Transverse colon (tissue), 4 donors: ENCODE measurements at regions not wholly inside any gene's neighbourhood (a gene's known extent, or its start where the extent isn't known, plus 50 kb on each side); places are given as distances from the start of the nearest gene placed in this dataset.

Experiments
- DNase-seq: peaks from one replicate; pipeline ENCODE4 v3.0.0-alpha.2; 2019
- H3K27ac ChIP-seq, 4 donors: fragments of 200-600 bp; sonication (generic); 2 replicates each; pipeline ENCODE4 v1.5.1; 2016 to 2018; ENCODE audit warnings: inconsistent platforms in 4 of 4
- H3K27me3 ChIP-seq: fragments of 200-600 bp; sonication (generic); 2 replicates; pipeline ENCODE4 v1.5.1; 2017; ENCODE audit warnings: inconsistent platforms
- H3K36me3 ChIP-seq, 4 donors: fragments of 200-600 bp; sonication (generic); 2 replicates each; pipeline ENCODE4 v1.5.1; 2017 to 2019; ENCODE audit warnings: inconsistent platforms in 4 of 4
- H3K4me1 ChIP-seq, 4 donors: fragments of 200-600 bp; sonication (generic); 2 replicates each; pipeline ENCODE4 v1.5.1; 2017 to 2020; ENCODE audit warnings: inconsistent platforms in 4 of 4
- H3K4me3 ChIP-seq, 4 donors: fragments of 200-600 bp; sonication (generic); 1 replicate in 1 of 4; 2 replicates in 3 of 4; pipeline versions ENCODE4 v1.5.1 to v1.6.1; 2017 to 2019; ENCODE audit warnings: inconsistent platforms in 4 of 4
- H3K9me3 ChIP-seq, 2 donors: fragments of 200-600 bp; sonication (generic); 2 replicates each; pipeline ENCODE4 v1.5.1; 2017 to 2019; ENCODE audit warnings: inconsistent platforms in 2 of 2
- EP300 ChIP-seq: sonication (generic); formaldehyde crosslinking; IDR thresholded peaks from one replicate; pipeline ENCODE4 v1.6.1; 2017; ENCODE audit warnings: antibody characterized with exemption, low read depth
- POLR2A ChIP-seq: fragments of 450-650 bp; IDR thresholded peaks from one replicate; pipeline ENCODE4 v1.6.1; 2016; ENCODE audit warnings: antibody characterized with exemption, mild to moderate bottlenecking, moderate library complexity
- POLR2AphosphoS5 ChIP-seq, 3 donors: sonication (generic); formaldehyde crosslinking; IDR thresholded peaks; one replicate each; pipeline ENCODE4 v1.6.1; 2016; ENCODE audit warnings: antibody characterized with exemption in 3 of 3
- WGBS, 2 donors: methylation state at CpG; one replicate each; pipeline ENCODE4 v1.1.5; 2018; ENCODE audit warnings: low coverage in 1 of 2; 5-methylcytosine and 5-hydroxymethylcytosine counted together
- in situ Hi-C, 4 donors: fragments of 200-750 bp; cut with MboI; loops; one replicate each; pipeline versions ENCODE4 v1.15.0 to v1.15.1; 2017; ENCODE audit warnings: low sequenced_read_pairs in 3 of 4, low pct_ligation_motif_present in 1 of 4, low pct_unique_long_range_greater_than_20kb in 1 of 4
- intact Hi-C: fragments of 100-400 bp; cut with DNase I; formaldehyde crosslinking; loops from one replicate; pipeline ENCODE4 v1.15.1; 2023; ENCODE audit warnings: low total_unique reads
- TF ChIP-seq, protein P1 (sequence below), 5 experiments: fragments of 200-600 bp in 3 of 5; fragments of 450-650 bp in 2 of 5; sonication (generic) in 3 of 5; IDR thresholded peaks; 1 replicate in 2 of 5; 2 replicates in 3 of 5; pipeline ENCODE4 v1.5.1; 2016 to 2017; ENCODE audit warnings: antibody characterized with exemption in 5 of 5, inconsistent platforms in 3 of 5, mild to moderate bottlenecking in 2 of 5, moderate library complexity in 1 of 5

DNA sequence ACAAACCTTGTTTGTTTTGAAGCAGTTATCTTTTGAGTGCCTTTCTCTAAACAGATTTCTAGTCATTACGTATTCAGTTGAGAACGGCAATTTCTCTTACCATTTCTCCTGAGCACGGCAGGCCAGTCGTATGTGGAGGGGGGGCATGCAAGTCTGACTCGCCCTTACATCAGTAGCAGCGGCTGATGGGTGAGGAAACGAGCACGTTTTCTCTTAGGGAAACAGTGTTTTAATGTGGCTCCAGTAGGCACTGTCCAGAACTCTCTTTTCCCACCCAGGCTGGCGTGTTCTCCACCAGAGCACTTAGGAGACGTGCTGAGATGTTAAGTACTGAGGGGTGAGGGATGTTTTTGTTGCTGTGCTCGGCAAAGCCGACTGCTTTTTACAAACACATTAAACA lies 240.5 kb downstream of the STIM2 start:
- no peaks in the 10 kb centered on the region for H3K36me3 ChIP-seq
- no peak overlapping the region for H3K27ac ChIP-seq
- H3K4me1 ChIP-seq: no peaks in the 10 kb centered on the region
- peaks cover 6% of the 10 kb centered on the region for H3K27me3 ChIP-seq
- 53 to 66% methylated on average over 7 to 12 of the region's 12 CpGs for WGBS, 2 donors
- no peak overlapping the region for H3K4me3 ChIP-seq
- H3K9me3 ChIP-seq: no peaks in the 10 kb centered on the region
- TF ChIP-seq POLR2A (no peak), EP300 (no peak), POLR2AphosphoS5 (IDR thresholded peaks at IDR 0.05) (no peak)
- TF ChIP-seq, protein P1, sequence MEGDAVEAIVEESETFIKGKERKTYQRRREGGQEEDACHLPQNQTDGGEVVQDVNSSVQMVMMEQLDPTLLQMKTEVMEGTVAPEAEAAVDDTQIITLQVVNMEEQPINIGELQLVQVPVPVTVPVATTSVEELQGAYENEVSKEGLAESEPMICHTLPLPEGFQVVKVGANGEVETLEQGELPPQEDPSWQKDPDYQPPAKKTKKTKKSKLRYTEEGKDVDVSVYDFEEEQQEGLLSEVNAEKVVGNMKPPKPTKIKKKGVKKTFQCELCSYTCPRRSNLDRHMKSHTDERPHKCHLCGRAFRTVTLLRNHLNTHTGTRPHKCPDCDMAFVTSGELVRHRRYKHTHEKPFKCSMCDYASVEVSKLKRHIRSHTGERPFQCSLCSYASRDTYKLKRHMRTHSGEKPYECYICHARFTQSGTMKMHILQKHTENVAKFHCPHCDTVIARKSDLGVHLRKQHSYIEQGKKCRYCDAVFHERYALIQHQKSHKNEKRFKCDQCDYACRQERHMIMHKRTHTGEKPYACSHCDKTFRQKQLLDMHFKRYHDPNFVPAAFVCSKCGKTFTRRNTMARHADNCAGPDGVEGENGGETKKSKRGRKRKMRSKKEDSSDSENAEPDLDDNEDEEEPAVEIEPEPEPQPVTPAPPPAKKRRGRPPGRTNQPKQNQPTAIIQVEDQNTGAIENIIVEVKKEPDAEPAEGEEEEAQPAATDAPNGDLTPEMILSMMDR (IDR thresholded peaks at IDR 0.05): no peak
- in situ Hi-C loops (no loop called here), intact Hi-C loops (no loop called here)
- no peak for DNase-seq

DNA sequence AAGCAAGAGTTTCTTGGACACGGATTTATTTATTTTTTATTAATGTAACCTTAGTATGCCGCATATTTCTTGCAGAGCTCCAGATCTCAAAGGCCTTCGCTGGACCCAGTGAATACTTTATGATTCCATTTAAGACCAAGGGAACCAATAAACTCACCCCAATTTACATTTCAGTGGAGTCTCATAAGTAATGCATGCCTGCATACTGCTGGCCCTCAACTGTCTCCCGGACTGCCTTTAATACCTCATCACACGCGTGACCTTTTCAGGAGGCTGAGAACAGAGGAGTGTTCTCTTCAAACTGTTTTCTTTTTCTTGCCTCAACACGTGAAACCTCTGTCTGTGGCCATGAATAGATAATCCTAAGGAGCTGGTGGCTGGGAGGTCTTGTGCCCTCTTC lies 240.9 kb downstream of the STIM2 start:
- H3K4me1 ChIP-seq: no peaks in the 10 kb centered on the region
- intact Hi-C loops (no loop called here), in situ Hi-C loops (no loop called here)
- DNase-seq: no peak
- 37 to 69% methylated on average over 2 to 7 of the region's 7 CpGs for WGBS, 2 donors
- H3K9me3 ChIP-seq: no peaks in the 10 kb centered on the region
- H3K36me3 ChIP-seq: no peaks in the 10 kb centered on the region
- no peak overlapping the region for H3K27ac ChIP-seq
- TF ChIP-seq, protein P1 (IDR thresholded peaks at IDR 0.05): no peak
- TF ChIP-seq EP300 (no peak), POLR2AphosphoS5 (IDR thresholded peaks at IDR 0.05) (no peak), POLR2A (no peak)
- H3K4me3 ChIP-seq: no peak overlapping the region
- peaks cover 6% of the 10 kb centered on the region for H3K27me3 ChIP-seq

DNA sequence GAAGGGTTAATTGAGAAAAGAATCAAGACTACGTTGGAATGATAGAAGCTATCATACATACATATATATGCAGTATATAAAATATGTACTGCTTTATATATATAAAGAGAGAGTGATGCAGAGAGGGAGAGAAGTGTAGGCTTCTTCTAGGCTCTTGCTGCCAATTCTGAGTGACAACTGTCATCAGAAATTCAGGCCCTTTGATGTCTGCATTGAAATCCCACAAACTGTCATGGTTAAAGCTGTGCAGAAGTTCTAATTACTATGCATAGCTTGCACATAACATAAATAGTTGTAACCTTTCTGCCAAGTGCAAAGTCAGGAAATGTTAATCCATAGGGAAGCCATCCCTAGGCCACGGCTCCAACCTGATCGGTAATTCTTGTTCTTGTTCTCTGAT lies 251.0 kb downstream of the STIM2 start:
- H3K4me1 ChIP-seq: no peaks in the 10 kb centered on the region
- H3K4me3 ChIP-seq: no peak overlapping the region
- TF ChIP-seq POLR2AphosphoS5 (IDR thresholded peaks at IDR 0.05): no peak
- TF ChIP-seq, protein P1 (IDR thresholded peaks at IDR 0.05): no peak
- TF ChIP-seq EP300: no peak
- no peak for TF ChIP-seq POLR2A
- no peak overlapping the region for H3K27ac ChIP-seq
- in situ Hi-C loops (no loop called here), intact Hi-C loops (no loop called here)
- no peaks in the 10 kb centered on the region for H3K9me3 ChIP-seq
- H3K36me3 ChIP-seq: no peaks in the 10 kb centered on the region
- WGBS, 2 donors: 63 to 70% methylated on average over 3 of the region's 3 CpGs
- no peaks in the 10 kb centered on the region for H3K27me3 ChIP-seq
- DNase-seq: no peak

DNA sequence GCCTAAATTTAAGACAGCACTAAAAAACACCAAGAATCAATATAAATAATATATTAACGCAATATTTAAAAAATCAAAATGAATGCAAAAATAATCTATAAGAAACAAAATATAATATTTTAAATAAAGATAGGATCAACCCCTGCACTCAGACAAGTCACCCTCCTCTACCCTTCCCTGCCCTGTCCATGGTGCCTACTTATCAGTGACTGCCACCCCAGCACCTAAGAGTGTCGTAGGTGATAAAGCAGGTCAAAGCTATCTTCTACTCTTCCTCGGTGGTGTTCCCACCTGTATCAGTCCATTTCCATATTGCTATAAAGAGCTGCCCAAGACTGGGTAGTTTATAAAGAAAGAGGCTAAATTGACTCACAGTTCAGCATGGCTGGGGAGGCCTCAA lies 251.9 kb downstream of the STIM2 start:
- Histone ChIP-seq H3K27ac (no peak overlapping the region), H3K4me3 (no peak overlapping the region), H3K27me3 (no peaks in the 10 kb centered on the region), H3K9me3 (no peaks in the 10 kb centered on the region), H3K36me3 (no peaks in the 10 kb centered on the region), H3K4me1 (no peaks in the 10 kb centered on the region)
- no peak for DNase-seq
- TF ChIP-seq EP300 (no peak), POLR2A (no peak), POLR2AphosphoS5 (IDR thresholded peaks at IDR 0.05) (no peak)
- TF ChIP-seq, protein P1 (IDR thresholded peaks at IDR 0.05): no peak
- 85 to 100% methylated on average over 3 of the region's 3 CpGs for WGBS, 2 donors
- in situ Hi-C loops: no loop called here
- intact Hi-C loops: no loop called here
